ENCODE measurements at regions not wholly inside any gene's neighbourhood (a gene's known extent, or its start where the extent isn't known, plus 50 kb on each side); places are given as distances from the start of the nearest gene placed in this dataset.

DNA sequence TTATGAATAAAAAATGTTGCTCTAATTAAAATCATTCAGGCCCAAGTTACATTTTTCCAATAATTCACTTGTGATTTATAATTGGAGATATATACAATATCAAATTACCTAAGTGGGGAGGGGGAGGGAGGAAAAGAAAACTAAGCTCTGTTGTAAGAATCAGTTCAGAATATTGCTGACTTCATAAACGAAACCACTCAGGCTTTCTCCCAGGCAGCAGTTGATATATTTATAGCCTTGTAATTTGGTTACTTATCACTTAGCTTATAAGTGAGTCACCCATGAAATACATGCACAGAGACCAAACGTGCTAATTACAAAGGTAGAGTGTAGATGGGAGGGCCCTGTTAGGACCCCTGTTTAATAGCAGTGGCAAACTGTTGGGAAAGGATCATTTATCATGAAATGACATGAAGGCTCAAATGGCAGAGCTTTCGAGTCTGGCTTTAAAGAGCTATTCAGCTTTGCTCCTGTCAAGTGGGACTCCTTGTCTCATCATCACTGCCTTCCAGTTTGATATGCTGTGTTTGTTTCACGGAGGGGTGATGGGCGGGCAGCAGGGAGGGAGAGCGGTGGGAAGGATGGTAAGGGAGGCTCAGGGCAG is 105.6 kb upstream of the PGRMC2 start:
- DNase-seq = no peak

DNA sequence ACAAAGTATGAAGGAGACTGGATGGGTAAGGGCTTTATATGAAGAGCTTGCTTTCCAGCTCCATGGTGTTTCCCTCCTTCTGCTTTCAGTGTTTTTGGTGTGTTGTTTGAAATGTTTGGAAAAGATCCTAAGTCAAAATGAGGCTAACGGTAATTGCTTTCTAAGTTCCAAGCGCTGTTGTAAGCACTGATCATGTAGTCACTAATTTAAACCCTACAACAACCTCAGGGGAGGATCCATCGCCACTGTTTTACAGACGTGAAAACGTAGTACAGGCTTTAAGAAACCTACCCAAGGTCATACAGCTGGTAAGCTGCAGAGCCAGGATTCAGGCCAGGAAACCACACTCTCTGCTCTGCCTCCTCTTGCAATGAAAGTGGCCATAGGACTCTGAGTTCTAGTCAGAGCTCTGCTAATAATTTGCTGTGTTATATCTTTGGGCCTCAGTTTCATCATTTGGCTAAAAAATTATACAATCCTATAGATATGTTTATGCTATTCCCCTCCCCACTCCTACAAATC is 102.9 kb upstream of the PGRMC2 start:
- DNase-seq = no peak

GRCh38 chr4:128388796-128389195 is 101.2 kb upstream of the PGRMC2 start:
- no peak for DNase-seq

- no peak for DNase-seq
Observed at GRCh38 chr4:128388352-128388630, 100.7 kb upstream of the PGRMC2 start.

- no peak for DNase-seq
Observed at GRCh38 chr4:128387600-128388351, 100.2 kb upstream of the PGRMC2 start.

- DNase-seq = peak; percentile 8 to 92 (median 62)
Observed at GRCh38 chr4:128386761-128387599, 99.4 kb upstream of the PGRMC2 start.

- DNase-seq = no peak
Observed at GRCh38 chr4:128385683-128386304, 98.2 kb upstream of the PGRMC2 start.

DNA sequence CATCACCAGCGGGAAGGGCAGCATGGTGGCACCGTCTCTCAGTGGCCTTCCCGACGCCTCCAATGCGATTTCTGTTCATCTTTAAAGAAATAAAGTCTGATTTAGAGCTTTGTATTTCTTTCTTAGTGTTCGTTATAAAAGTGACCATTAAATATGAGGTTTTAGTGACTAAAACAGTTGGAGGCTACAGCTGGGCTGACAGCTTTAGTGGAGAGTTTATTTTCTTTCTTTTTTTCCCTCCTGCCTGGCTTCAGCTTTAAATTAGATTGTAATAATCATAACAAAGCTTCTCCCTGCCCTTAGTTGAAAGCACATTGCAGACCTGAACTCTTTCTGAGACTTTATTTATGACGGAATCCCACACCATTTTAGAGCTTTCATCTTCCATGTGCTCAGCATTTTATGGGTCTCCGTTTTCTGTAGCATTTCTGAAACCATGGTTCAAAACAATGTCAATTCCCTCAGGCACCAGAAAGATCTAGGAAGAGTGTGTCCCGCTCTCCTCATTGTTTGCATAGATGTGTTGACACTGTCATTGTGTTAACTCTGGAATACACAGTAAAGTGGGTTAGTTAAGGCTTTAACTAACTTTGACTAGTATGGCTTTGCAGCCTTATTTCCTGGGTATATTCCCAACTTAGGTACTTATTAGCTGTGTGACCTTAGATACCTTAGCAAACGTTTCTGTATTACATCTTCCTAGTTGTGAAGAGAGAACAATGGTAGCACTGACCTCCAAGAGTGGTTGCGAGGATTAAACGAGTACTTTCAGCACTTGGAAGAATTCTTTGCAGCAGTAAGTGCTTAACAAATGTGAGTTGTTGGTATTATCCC is 97.4 kb upstream of the PGRMC2 start:
- no peak for DNase-seq

DNA sequence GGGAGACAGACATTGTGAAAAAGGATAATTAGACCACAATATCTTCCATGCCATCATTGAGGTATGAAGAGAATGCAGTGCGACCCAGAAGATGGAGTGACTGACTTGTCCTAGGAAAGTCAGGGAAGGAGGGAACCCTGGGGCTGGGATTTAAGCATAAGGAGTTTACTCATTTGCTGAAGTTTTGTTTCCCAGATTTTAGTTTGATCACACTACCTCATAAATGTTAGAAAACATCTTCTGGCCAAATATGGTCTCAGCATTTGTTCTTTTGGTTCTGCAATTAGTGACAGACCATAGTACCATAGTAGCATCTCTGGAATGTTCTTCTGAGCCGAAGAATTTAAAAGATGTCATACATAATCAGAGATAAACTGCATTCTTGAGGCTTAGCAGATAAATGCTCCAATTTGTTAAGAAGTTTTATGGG is 96.5 kb upstream of the PGRMC2 start:
- no peak for DNase-seq

DNA sequence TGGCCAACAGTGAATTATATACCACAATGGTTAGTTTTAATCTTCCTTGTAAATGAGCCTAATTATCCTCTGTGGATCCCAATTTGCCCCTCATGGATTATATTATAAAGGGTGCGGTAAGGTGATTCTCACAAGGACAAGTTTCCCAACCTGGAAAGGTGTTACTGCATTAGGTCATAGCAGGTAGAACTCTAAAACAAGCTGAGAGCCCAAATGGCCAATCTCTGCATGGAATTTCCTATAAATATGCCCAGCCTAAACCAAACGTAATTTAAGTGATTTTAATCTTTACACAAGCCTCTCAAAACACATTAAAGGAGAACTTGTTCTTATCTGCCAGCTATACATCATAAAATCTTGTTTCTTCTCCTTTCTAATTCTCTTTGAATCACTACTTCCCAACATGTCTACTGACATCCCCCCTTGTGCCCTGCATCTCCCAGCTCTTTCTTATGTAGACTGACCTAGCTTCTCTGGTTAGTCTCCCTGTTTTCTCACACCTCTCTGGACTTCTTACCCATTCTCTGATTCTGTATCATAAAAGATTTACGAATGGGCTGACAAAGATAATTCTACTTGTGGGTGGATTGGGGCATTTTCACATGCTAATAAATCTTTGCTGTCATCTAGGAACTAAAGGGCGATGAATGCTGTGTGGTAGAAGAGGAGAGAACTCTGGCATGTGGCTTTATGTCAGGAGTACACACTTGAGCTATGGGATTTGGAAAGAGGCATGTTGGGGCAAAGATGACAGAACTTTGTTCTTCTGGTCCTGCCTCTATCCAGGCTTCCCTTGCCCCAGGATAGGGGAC is 94.3 kb upstream of the PGRMC2 start:
- no peak for DNase-seq

- no peak for DNase-seq
Observed at GRCh38 chr4:128380306-128380705, 92.7 kb upstream of the PGRMC2 start.

DNA sequence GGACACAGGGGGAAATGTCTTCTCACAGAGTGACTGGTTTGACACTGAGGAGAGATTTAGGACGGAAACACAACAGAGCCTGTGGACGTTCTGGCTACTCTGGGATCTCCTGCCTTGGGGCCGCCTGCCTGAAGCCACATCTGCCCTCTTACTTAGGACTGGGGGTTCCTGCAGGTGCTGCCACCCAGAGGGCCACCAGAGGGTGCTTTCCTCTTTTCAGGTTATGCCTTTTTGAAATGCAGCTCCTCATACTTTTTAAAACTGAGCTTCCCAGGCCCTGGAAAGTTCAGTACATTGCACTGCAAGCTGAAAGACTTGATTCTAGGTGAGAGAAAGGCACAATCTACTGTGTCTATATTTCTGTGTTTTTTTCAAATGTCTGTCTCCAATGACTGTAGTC is 92.2 kb upstream of the PGRMC2 start:
- peak in 1 of 56 donors; percentile 2 for DNase-seq

DNA sequence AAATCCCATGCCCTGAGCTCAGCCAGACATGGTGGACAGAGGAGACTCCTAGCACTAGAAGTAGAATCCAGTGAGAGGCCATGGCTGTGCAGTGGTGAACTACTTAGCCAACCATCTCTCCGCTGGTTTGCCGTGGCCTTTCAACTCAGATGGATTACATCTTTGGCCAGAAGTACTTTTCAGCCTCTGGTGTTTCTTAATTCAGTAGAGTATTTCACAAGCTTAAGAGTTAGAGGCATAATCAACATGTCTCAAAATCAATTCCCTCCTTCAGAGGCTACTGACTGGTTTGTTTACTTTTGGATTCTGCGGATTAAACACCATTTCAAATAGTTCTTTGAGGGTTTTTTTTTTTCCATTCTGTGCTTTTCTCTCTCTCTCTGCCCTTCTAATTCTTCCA is 91.1 kb upstream of the PGRMC2 start:
- no peak for DNase-seq

- no peak for DNase-seq
Observed at GRCh38 chr4:128376958-128377357, 89.3 kb upstream of the PGRMC2 start.

DNA sequence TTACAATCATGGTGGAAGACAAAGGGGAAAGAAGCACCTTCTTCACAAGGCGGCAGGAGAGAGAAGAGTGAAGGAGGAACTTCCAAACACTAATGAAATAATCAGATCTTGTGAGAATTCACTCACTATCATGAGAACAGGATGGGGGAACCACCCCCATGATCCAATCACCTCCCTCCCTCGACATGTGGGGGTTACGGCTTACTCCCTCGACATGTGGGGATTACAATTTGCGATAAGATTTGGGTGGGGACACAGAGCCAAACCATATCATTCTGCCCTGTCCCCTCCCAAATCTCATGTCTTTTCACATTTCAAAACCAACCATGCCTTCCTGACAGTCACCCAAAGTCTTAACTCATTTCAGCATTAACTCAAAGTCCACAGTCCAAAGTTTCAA is 88.7 kb upstream of the PGRMC2 start:
- DNase-seq = no peak

- DNase-seq = no peak
Observed at GRCh38 chr4:128373628-128374027, 86.0 kb upstream of the PGRMC2 start.

- no peak for DNase-seq
Observed at GRCh38 chr4:128371876-128372275, 84.3 kb upstream of the PGRMC2 start.

- no peak for DNase-seq
Observed at GRCh38 chr4:128371001-128371777, 83.6 kb upstream of the PGRMC2 start.

GRCh38 chr4:128366212-128366611 is 78.6 kb upstream of the PGRMC2 start:
- no peak for DNase-seq

Measured in amygdala (tissue), 56 donors.